ENCODE measurements at regions not wholly inside any gene's neighbourhood (a gene's known extent, or its start where the extent isn't known, plus 50 kb on each side); places are given as distances from the start of the nearest gene placed in this dataset.
"Not testable (repeated sequence)": the region's sequence is repeated elsewhere in the genome, so short reads cannot be mapped to it uniquely, and the experiment has no call there.

DNA sequence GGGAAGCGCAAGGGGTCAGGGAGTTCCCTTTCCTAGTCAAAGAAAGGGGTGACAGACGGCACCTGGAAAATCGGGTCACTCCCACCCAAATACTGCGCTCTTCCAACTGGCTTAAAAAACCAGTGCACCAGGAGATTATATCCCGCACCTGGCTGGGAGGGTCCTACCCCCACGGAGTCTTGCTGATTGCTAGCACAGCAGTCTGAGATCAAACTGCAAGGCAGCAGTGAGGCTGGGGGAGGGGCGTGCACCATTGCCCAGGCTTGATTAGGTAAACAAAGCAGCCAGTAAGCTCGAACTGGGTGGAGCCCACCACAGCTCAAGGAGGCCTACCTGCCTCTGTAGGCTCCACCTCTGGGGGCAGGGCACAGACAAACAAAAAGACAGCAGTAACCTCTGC is 726.0 kb upstream of the MANEA start:
- TF ChIP-seq, protein P1, sequence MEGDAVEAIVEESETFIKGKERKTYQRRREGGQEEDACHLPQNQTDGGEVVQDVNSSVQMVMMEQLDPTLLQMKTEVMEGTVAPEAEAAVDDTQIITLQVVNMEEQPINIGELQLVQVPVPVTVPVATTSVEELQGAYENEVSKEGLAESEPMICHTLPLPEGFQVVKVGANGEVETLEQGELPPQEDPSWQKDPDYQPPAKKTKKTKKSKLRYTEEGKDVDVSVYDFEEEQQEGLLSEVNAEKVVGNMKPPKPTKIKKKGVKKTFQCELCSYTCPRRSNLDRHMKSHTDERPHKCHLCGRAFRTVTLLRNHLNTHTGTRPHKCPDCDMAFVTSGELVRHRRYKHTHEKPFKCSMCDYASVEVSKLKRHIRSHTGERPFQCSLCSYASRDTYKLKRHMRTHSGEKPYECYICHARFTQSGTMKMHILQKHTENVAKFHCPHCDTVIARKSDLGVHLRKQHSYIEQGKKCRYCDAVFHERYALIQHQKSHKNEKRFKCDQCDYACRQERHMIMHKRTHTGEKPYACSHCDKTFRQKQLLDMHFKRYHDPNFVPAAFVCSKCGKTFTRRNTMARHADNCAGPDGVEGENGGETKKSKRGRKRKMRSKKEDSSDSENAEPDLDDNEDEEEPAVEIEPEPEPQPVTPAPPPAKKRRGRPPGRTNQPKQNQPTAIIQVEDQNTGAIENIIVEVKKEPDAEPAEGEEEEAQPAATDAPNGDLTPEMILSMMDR (IDR thresholded peaks at IDR 0.05; ENCODE audit: insufficient read depth, low read depth, low read length) = not testable (repeated sequence)
- TF ChIP-seq EZH2 (IDR thresholded peaks at IDR 0.05; ENCODE audit: insufficient read depth, low read length) = not testable (repeated sequence)

Measured in astrocyte (in vitro differentiated cells and primary cell).